Right kidney (tissue), 1 donor: ENCODE measurements at regions not wholly inside any gene's neighbourhood (a gene's known extent, or its start where the extent isn't known, plus 50 kb on each side); places are given as distances from the start of the nearest gene placed in this dataset.
"Not testable (repeated sequence)": the region's sequence is repeated elsewhere in the genome, so short reads cannot be mapped to it uniquely, and the experiment has no call there.

Experiments
- DNase-seq: peaks from one replicate; pipeline ENCODE4 v3.0.0-alpha.2; 2016

GRCh38 chr22:26769663-26770062 lies 112.3 kb downstream of the MIAT start:
- DNase-seq, result no peak

DNA sequence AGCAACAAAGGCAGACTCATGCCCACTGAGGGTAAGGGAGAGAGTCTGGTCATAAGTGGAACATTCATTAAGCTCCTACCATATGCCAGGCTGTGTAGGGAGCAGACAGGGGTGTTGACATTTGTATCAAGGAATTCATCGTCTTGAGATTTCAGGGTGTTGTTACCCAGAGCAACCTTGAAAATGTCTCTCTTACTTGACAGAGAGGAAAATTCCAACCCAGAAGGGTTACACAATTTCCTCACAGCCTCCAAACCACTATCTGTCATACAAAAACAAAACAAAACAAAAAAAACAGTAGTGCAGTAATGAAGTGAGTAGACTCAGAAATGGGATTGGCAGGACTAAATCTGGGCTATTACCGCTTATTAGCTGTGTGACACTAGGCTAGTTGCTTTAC lies 113.2 kb downstream of the MIAT start:
- no peak for DNase-seq

DNA sequence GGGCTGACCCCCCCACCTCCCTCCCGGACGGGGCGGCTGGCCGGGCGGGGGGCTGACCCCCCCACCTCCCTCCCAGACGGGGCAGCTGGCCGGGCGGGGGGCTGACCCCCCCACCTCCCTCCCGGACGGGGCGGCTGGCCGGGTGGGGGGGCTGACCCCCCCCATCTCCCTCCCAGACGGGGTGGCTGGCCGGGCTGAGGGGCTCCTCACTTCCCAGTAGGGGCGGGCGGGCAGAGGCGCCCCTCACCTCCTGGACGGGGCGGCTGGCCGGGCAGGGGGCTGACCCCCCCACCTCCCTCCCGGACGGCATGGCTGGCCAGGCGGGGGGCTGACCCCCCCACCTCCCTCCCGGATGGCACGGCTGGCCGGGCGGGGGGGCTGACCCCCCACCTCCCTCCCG lies 115.7 kb downstream of the MIAT start:
- not testable (repeated sequence) for DNase-seq

DNA sequence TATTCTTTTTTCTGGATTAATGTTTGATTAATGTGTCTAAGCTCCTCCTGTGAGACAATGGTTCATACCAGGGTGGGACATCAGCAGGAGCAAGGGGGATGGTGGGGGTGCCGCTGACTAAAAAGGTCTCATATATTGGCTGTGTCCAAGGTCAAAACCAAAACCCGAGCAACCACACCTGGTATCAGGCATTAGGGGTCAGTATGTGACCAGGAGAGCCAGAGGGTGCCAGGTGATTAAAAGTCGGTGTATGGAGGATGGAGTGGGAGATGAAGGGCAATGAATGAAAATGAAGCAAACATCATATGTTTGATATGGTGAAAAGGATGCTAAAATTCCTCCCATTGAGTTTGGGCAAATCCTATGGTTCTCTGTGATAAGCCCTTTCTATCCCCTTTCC lies 118.0 kb downstream of the MIAT start:
- no peak for DNase-seq

GRCh38 chr22:26777156-26777801 lies 119.9 kb downstream of the MIAT start:
- DNase-seq, result no peak

DNA sequence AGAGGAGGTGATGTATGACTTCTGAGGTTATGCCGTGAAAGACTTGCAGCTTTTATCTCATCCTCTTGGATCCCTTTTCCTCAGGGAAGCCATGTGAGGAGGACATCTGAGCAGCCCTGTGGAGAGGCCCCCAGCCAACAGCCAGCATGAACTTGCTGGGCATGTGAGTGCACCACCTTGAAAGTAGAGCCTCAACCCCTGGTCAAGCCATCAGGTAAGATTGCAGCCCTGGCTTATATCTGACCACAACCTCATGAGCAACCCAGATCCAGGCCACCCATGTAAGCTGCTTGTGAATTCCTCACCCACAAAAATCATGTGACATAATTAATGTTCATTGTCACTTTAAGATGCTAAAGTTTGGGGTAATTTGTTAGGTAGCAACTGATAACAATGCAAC lies 121.0 kb downstream of the MIAT start:
- no peak for DNase-seq

GRCh38 chr22:26779108-26779507 lies 121.7 kb downstream of the MIAT start:
- DNase-seq, result no peak

- DNase-seq, result no peak
These were observed 122.5 kb downstream of the MIAT start for GRCh38 chr22:26779929-26780328.

GRCh38 chr22:26780521-26780920 lies 123.1 kb downstream of the MIAT start:
- no peak for DNase-seq

GRCh38 chr22:26781062-26781461 lies 123.7 kb downstream of the MIAT start:
- no peak for DNase-seq

GRCh38 chr22:26781596-26781995 lies 124.2 kb downstream of the MIAT start:
- DNase-seq, result no peak

DNA sequence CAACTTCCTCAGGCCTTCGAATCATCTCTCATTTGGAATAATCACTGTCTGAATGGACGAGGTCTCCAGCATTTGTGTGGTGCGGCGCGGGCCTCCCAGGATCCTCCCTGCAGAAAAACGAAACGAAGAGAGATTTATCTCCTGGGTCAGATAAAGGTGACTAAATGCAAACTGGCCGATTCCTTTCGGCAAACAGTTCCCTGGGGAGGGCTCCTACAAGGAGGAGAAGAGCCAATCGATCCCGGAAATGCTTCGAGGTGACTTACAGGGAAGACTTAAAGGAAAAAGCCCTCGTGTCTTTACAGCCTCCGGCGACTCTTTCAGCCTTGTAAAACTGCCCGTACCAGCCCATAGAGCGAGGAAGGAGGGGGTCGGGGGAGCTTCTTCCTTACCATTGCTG lies 126.5 kb downstream of the MIAT start:
- DNase-seq, result peak; percentile 23

- DNase-seq, result no peak
These were observed 127.4 kb downstream of the MIAT start for GRCh38 chr22:26784772-26785171.

DNA sequence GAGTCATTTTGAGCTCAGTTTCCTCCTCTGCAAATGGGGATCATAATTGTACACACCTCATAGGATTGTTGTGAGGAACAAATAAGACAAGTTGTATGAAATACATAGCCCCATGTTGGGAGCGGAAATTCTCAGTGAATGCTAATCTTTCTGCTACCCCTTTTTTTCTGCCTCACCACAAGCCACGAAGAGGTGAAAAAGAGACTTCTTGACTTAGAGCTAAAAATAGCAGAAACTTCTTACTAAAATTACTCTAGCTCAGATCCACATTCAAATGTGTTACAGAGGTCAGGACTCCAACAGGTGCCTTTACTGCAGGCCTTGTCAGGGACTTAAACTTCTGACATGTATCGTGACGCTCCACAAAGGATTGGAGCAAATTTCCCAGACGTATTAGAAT lies 128.5 kb downstream of the MIAT start:
- no peak for DNase-seq

DNA sequence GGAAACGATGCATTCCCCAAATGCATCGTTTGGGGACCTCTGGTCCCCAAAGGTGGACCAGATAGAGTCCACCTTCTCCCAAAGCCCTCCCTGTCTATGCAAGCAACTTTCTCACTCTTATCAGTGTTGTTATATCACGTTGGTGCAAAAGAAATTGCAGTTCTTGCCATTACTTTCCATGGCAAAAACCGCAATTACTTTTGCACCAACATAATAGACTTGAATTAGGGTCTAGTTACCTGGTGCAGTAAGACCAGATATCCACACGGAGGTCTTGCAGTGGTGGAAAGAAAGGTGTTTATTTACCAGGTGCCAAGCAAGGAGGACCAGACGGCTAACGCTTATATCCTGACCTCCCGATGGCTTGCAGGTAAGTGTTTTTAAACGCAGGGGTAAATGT lies 129.0 kb downstream of the MIAT start:
- DNase-seq, result no peak

DNA sequence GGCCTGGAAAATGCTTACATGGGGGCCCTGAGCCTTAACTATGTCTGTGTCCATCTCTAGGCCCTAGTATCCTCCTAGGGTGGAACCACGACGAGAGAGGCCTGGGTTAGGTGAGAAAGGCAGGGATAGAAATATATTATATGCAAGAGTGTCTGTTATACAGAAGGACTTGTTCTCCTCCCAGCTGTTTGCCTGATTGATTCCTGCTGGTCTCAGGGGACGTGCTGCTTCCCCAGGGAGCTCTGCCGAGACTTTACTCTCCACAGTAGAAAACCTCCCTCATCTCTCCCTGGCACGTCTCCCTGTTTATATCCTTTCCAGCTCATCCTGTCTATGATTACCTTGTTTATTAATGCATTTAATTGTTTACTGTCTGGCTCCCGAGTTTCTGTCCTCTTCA lies 132.6 kb downstream of the MIAT start:
- DNase-seq, result no peak

- DNase-seq, result no peak
These were observed 135.1 kb downstream of the MIAT start for GRCh38 chr22:26792522-26792921.

GRCh38 chr22:26796785-26797184 lies 139.4 kb downstream of the MIAT start:
- no peak for DNase-seq

DNA sequence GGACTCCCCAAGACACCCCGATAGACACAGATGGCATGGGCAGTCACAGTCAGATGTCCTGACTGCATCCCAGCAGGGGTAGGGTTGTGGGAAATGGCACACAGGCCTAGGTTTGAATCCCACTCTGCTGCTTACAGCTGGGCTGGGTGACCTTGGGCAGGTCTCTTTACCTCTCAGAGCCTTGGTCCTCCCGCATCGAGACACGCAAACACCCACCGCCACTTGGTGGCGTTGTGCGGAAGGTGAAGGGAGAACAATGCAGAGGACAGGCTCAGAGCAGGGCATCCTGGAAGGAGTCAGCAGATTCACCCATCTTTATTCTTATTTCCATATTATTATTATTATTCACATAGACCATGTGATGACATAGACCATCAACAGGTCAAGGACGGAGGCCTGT lies 140.5 kb downstream of the MIAT start:
- no peak for DNase-seq

GRCh38 chr22:26798462-26799065 lies 141.2 kb downstream of the MIAT start:
- DNase-seq, result no peak

GRCh38 chr22:26800858-26801257 lies 143.5 kb downstream of the MIAT start:
- DNase-seq, result peak; percentile 39

DNA sequence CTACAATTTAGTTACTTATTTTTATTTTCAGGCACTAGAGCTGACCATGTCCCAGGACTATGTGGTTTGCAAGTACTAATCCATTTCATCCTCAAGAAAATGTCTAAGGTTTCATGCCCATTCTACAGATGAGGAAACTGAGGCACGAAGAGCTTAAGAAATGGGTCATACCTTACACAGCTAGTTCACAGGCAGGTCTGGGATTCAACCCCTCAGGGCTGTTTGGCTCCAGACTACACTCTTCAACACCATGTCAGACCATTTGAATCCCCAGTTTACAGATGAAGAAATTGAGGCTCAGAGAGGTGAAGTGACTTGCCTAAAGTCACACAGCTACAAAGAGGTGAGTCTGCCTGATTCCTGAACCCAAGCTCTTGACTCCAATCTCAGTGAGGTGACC lies 144.1 kb downstream of the MIAT start:
- DNase-seq, result no peak

DNA sequence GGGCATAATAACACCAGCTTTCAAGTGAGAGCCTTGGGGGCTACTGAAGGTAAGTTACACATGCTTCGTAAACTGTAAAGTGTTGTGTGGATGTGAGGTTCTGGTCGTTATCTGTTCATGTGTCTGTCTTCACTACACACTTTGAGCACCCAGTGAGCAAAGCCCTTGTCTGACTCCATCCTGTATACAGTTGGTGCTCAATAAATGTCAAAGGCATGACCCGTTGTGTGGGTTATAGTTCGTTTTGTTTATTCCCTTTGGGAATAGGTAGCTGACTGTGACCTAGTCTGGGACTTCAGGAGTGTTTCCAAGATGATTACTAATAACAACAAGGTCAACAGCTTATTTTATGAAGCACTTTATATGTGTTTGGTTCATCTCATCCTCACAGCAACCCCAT lies 146.9 kb downstream of the MIAT start:
- DNase-seq, result no peak

GRCh38 chr22:26804911-26805539 lies 147.6 kb downstream of the MIAT start:
- peak; percentile 13 for DNase-seq
